COLO829 (cell line): ENCODE measurements at regions not wholly inside any gene's neighbourhood (a gene's known extent, or its start where the extent isn't known, plus 50 kb on each side); places are given as distances from the start of the nearest gene placed in this dataset.
"Not testable (repeated sequence)": the region's sequence is repeated elsewhere in the genome, so short reads cannot be mapped to it uniquely, and the experiment has no call there.

Experiments
- DNase-seq: peaks from one replicate; pipeline ENCODE4 v3.0.0; 2012; ENCODE audit warnings: low spot score

GRCh38 chr7:142568435-142569097, 180.7 kb upstream of the PRSS1 start:
- DNase-seq = peak; percentile 93

DNA sequence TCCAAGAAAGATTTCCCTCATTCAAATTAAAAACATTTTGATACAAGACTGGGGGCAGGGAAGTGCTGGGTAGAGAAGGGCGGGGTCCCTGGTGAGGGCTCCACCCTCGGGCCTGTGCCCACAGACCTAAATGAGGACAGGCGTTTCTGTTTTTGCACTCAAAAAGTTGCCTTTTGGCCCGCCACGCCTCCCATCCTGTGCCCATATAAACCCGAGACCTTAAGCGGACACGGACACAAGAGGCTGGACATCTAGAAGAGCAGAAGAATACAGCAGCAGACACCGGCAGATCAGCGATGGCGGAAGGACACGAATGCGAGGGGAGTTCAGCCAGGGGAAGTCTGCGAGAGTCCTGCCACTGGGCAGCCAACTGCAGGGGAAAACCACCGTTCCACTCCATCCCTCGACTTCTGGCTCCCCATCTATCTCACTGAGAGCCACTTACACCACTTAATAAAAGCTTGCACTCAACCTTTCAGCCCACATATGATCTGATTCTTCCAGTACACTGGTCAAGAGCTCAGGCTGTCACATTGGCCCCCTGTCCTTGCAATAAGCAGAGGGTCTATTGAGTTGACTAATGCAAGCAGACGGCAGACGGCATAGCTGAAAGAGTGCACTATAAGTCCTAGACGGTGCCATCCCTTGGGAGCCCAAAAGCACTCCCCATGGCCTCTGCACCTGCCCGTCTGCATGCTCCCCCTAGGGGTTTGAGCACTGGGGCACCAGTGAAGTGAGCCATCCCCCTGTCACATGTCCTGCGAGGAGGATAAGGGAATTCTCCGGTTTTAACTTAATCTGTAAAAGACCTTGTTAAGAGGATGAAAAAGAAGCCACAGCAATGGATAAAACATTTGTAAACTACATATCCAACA, 181.8 kb upstream of the PRSS1 start:
- no peak for DNase-seq

DNA sequence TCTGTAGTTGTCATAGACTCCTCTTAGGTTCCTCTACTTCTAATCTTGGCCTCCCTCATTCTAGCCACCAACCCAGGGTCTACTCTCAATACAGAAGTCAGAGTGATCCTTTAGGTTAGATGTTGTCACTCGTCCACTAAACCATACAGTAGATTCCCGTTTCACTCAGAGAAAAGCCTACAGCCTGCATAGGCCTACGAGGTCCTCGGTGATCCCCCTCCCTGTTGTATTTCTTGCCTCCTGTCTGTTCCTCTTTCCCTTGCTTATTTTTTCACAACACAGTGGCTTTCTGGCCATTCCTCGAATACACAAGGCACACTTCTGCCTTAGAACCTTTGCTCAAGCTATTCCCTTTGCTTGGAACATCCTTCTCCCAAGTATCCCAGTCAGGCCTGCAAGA, 183.0 kb upstream of the PRSS1 start:
- no peak for DNase-seq

- not testable (repeated sequence) for DNase-seq
These were observed 185.1 kb upstream of the PRSS1 start for GRCh38 chr7:142564125-142564524.

DNA sequence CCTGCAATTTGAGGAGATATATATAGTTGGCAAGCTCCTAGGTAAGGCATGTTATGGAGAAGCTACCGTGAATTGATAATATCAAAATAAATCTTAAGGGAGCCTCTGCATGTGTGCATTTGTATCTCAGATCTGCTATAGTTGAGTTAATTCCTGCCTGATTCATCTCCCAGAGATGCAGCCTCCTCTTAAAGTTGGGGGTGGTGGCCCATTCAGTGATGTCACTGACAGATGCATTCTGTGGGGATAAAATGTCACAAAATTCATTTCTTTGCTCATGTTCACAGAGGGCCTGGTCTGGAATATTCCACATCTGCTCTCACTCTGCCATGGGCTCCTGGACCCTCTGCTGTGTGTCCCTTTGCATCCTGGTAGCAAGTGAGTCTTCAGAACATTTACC, 185.8 kb upstream of the PRSS1 start:
- DNase-seq = no peak

- no peak for DNase-seq
These were observed 186.6 kb upstream of the PRSS1 start for GRCh38 chr7:142562688-142563087.

- DNase-seq = not testable (repeated sequence)
These were observed 187.9 kb upstream of the PRSS1 start for GRCh38 chr7:142561396-142561795.

GRCh38 chr7:142560770-142561169, 188.5 kb upstream of the PRSS1 start:
- not testable (repeated sequence) for DNase-seq

DNA sequence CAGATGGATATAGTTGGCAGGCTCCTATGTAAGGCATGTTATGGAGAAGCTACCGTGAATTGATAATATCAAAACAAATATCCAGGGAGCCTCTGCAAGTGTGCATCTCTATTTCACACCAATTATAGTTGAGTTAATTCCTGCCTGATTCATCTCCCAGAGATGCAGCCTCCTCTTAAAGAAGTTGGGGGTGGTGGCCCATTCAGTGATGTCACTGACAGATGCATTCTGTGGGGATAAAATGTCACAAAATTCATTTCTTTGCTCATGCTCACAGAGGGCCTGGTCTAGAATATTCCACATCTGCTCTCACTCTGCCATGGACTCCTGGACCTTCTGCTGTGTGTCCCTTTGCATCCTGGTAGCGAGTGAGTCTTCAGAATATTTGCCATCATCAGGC, 189.1 kb upstream of the PRSS1 start:
- DNase-seq = no peak

GRCh38 chr7:142557971-142558582, 191.2 kb upstream of the PRSS1 start:
- peak; percentile 85 for DNase-seq

- peak; percentile 92 for DNase-seq
These were observed 192.5 kb upstream of the PRSS1 start for GRCh38 chr7:142556740-142557139.

- no peak for DNase-seq
These were observed 194.4 kb upstream of the PRSS1 start for GRCh38 chr7:142554560-142555532.

DNA sequence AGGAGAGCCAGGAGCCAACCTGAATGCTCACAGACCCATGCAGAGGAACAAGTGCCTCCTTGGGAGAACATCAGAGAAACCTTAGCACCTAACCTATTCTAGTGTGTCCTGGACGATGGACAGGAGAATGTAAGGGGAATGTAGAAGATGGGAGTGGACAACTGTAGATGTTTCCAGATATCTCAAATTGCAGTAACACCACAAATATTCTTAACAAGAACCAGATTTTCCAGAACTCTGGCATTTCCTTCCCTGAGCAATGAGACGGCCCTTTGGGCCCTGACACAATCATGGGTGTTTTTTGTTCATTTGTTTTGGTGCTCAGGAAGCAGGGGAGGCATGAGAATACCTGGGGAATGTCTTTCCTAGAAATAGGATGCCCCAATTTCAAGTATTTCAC, 196.1 kb upstream of the PRSS1 start:
- no peak for DNase-seq

DNA sequence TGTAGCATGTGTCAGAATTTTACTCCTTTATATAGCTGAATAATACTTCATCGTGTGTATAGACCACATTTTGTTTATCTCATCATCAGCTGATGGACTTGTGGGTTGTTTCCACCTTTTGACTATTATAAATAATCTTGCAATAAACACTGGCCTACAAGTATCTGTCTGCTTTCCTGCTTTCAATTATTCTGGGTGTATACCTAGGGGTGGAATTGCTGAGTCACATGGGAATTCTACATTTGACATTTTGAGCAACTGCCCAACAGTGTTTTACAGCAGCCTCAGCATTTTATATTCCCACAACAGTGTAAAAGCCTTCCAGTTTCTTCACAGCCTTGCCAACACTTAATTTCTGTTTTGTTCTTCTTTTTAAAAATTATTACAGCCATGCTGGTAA, 200.3 kb upstream of the PRSS1 start:
- no peak for DNase-seq

GRCh38 chr7:142546452-142546851, 202.8 kb upstream of the PRSS1 start:
- no peak for DNase-seq

DNA sequence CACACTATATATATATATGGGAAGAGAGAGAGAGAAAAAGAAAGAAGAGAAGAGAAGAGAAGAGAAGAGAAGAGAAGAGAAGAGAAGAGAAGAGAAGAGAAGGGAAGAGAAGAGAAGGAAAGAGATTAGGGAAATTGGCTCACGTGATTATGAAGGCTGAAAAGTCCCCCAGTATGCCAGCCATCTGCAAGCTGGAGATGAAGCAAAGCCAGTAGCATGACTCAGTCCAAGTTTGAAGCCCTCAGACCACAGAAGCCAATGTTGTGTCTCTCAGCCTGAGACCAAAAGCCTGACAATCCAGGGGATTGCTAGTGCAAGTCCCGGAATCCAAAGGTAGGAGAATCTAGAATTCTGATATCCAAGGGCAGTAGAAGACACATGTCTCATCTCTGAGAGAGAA, 206.3 kb upstream of the PRSS1 start:
- no peak for DNase-seq

DNA sequence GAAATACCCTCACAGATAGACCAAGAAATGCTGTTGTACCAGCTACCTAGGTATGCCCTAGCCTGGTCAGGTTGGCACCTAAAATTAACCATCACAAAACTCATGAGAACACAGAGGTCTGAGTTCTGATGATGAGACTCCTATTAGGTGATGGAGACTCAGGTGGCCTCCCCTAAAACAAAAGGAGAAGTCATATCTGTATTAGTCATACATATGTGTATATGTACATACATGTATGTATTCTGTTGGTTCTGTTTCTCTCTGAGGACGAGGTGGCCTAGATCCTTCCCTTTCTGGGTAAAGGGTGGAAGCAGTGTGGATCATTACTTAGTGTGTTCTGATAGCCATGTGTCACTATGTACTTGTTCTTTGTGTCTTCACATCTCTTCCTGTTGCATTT, 207.2 kb upstream of the PRSS1 start:
- no peak for DNase-seq

GRCh38 chr7:142540371-142540770, 208.9 kb upstream of the PRSS1 start:
- DNase-seq = no peak

GRCh38 chr7:142539901-142540300, 209.4 kb upstream of the PRSS1 start:
- no peak for DNase-seq

GRCh38 chr7:142537760-142538159, 211.5 kb upstream of the PRSS1 start:
- no peak for DNase-seq

DNA sequence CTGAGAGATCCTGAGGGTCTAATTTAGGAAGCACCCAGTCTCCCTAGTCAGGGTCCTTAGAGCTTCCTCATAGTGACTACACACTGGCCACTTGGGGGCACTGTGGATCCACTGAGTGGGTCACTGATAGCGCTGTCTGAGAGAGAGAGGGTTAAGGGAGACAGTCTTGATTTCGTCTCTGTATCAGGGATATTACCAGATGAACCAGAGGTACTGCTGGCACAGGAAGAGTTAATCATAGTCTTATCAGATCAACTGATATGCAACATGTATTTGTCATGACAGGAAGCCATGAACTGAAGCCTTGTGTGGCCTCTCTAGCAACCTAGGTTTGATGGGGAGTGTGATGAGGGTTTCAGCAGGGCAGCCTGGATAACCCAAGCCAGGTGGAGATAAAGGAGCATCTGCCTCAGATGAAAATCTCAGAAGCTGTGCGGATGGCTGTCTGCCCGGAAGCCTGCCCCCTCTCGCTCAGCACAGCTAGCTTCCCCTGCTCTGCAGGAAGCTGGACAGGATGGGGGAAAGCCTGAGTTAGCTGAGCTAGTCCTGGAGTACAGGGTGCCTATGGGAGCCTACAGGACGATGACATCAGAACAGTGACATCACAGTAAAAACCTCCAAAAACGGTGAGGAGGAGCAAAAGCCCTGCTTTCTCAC, 214.0 kb upstream of the PRSS1 start:
- peak; percentile 76 for DNase-seq
